ENCODE measurements at regions not wholly inside any gene's neighbourhood (a gene's known extent, or its start where the extent isn't known, plus 50 kb on each side); places are given as distances from the start of the nearest gene placed in this dataset.

DNA sequence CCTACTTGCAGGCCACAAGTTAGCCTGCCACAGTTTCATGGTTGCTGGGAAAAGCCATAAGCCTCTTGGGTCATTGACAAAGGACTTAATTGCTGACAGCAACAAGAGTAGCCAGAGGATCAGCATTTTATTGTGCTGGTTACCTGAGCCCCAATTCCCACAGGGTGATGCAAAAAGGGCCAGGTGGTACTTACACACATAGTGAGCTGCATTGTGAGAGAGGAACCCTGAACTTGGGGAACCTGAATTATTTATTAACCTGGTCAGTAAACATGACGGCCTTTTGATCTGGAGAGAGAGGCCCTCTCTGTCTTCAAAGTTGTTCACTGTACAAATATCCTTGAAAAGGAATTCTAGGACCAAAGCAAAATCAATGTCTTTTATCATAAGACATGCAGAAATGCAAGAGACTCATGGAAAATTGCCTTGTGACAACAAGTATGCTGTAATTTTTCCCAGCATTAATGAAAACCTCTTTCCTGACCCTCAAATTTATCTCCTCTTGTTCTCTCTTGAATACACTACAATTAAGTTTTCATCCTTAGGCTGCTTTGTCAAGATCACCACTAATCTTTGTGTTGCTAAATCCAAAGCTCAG, 102.9 kb upstream of the PHYHIPL start:
- Histone ChIP-seq H2AK5ac (ENCODE audit: low read depth, low read length) (no peak overlapping the region), H3K4me3 (ENCODE audit: insufficient read depth, low read depth, low read length) (no peak overlapping the region), H3K4ac (ENCODE audit: low read depth, low read length) (no peak overlapping the region), H2AK9ac (replicated peaks; ENCODE audit: low read depth, low read length, poor library complexity) (no peak overlapping the region), H3K4me2 (ENCODE audit: low read depth, low read length) (no peak overlapping the region), H3K4me1 (ENCODE audit: control insufficient read depth, insufficient read depth, low read length) (no peaks in the 10 kb centered on the region), H4K20me1 (ENCODE audit: insufficient read depth, low read length) (no peaks in the 10 kb centered on the region), H2BK20ac (ENCODE audit: low read depth, low read length) (no peak overlapping the region), H4K91ac (ENCODE audit: insufficient read depth, low read depth, low read length) (no peak overlapping the region), H3K9me3 (ENCODE audit: control insufficient read depth, insufficient read depth, low read length) (no peaks in the 10 kb centered on the region; the same call in 1 of the 2 replicates), H4K8ac (ENCODE audit: low read depth in 2 of 2, low read length in 2 of 2) (no peak overlapping the region), H4K5ac (ENCODE audit: low read depth, low read length) (no peak overlapping the region), H2BK120ac (ENCODE audit: low read depth, low read length) (no peak overlapping the region), H3K23ac (ENCODE audit: low read depth, low read length) (no peak overlapping the region), H2BK15ac (ENCODE audit: low read depth, low read length) (no peak overlapping the region), H3K18ac (ENCODE audit: low read depth, low read length) (no peak overlapping the region), H3K56ac (ENCODE audit: extremely low read depth, insufficient read depth, low read length) (no peak overlapping the region), H3K9me1 (ENCODE audit: insufficient read depth, low read length) (no peaks in the 10 kb centered on the region), H3K14ac (replicated peaks; ENCODE audit: low read depth, low read length) (no peak overlapping the region), H3K36me3 (ENCODE audit: control insufficient read depth, insufficient read depth, low read length) (no peaks in the 10 kb centered on the region), H2BK5ac (ENCODE audit: low read depth, low read length, poor library complexity, severe bottlenecking) (no peak overlapping the region), H2AFZ (replicated peaks; ENCODE audit: low read length, poor library complexity) (no peak overlapping the region), H3K27me3 (ENCODE audit: control insufficient read depth, insufficient read depth, low read length) (peaks cover 4% of the 10 kb centered on the region; the same call in 1 of the 2 replicates), H3K9ac (ENCODE audit: low read depth, low read length) (no peak overlapping the region), H3K27ac (ENCODE audit: insufficient read depth, low read length) (no peak overlapping the region), H3K79me1 (ENCODE audit: low read depth in 1 of 2, low read length in 2 of 2) (no peaks in the 10 kb centered on the region)
- POLR2A ChIA-PET (ENCODE audit: unreplicated experiment): no interaction called here
- CTCF ChIA-PET: no interaction called here
- BruUV-seq (replicated peaks): no TSS peak
- intact Hi-C loops (cut with micrococcal nuclease) (no loop called here), dilution Hi-C loops (cut with HindIII; ENCODE audit: low sequenced_read_pairs, unreplicated experiment) (no loop called here), in situ Hi-C loops (cut with MboI; ENCODE audit: low sequenced_read_pairs) (no loop called here)
- DNase-seq (no peak), ATAC-seq (ENCODE audit: low read depth) (no peak)
- 80% methylated on average over 1 of the region's 1 CpG; no CpG with 5 or more reads in 1 of the 2 experiments for WGBS, 2 experiments (ENCODE audit: extremely low coverage in 2 of 2, insufficient read length in 1 of 2)
- TF ChIP-seq, protein P1, sequence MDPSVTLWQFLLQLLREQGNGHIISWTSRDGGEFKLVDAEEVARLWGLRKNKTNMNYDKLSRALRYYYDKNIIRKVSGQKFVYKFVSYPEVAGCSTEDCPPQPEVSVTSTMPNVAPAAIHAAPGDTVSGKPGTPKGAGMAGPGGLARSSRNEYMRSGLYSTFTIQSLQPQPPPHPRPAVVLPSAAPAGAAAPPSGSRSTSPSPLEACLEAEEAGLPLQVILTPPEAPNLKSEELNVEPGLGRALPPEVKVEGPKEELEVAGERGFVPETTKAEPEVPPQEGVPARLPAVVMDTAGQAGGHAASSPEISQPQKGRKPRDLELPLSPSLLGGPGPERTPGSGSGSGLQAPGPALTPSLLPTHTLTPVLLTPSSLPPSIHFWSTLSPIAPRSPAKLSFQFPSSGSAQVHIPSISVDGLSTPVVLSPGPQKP (IDR thresholded peaks at IDR 0.05; ENCODE audit: borderline replicate concordance, low read depth, low read length): no peak
